IMR-90 (cell line): ENCODE measurements at regions not wholly inside any gene's neighbourhood (a gene's known extent, or its start where the extent isn't known, plus 50 kb on each side); places are given as distances from the start of the nearest gene placed in this dataset.

Source experiments
- ATAC-seq: fragments of 200-7000 bp; cut with Tn5 transposase; 2 replicates; pipeline ENCODE4 v1.9.1; 2020; ENCODE audit warnings: low read depth, mild to moderate bottlenecking, moderate library complexity
- BruUV-seq: library from RNA; stranded (reverse); fragments of 400-500 nt; replicated peaks from 2 replicates; lab custom pipeline; 2021; lab: Mats Ljungman, UMichigan
- CTCF ChIA-PET: fragments of 300-600 bp; formaldehyde crosslinking; extraction: SDS; loops from one replicate; lab custom pipeline; 2021; ENCODE audit warnings: antibody characterized with exemption; lab: Yijun Ruan, JAX
- POLR2A ChIA-PET: fragments of 300-600 bp; sonication (Branson Sonifier 250); formaldehyde crosslinking; loops from one replicate; lab custom pipeline; 2022; ENCODE audit warnings: antibody characterized with exemption; ENCODE audit not compliant: unreplicated experiment; lab: Charles Lee
- DNase-seq: peaks from one replicate; pipeline ENCODE4 v3.0.0; 2013
- H2AFZ ChIP-seq: replicated peaks from 2 replicates; pipeline ENCODE3; 2013; ENCODE audit warnings: low read length, mild to moderate bottlenecking; ENCODE audit not compliant: poor library complexity
- H2AK5ac ChIP-seq: 2 replicates; pipeline ENCODE4 v1.6.1; 2013; ENCODE audit warnings: low read depth, low read length, inconsistent platforms
- H2AK9ac ChIP-seq: replicated peaks from 2 replicates; pipeline ENCODE3; 2013; ENCODE audit warnings: mild to moderate bottlenecking, low read depth, low read length, moderate library complexity; ENCODE audit not compliant: poor library complexity
- H2BK120ac ChIP-seq: 2 replicates; pipeline ENCODE4 v1.6.1; 2013; ENCODE audit warnings: low read depth, low read length, inconsistent platforms
- H2BK15ac ChIP-seq: 3 replicates; pipeline ENCODE4 v1.6.1; 2013; ENCODE audit warnings: low read depth, low read length, inconsistent platforms
- H2BK20ac ChIP-seq: 2 replicates; pipeline ENCODE4 v1.6.1; 2013; ENCODE audit warnings: low read depth, mild to moderate bottlenecking, inconsistent platforms, low read length, moderate library complexity
- H2BK5ac ChIP-seq: 2 replicates; pipeline ENCODE4 v1.6.1; 2013; ENCODE audit warnings: mild to moderate bottlenecking, low read depth, low read length, inconsistent platforms; ENCODE audit not compliant: poor library complexity, severe bottlenecking
- H3K14ac ChIP-seq: replicated peaks from 2 replicates; pipeline ENCODE4 v1.6.1; 2013; ENCODE audit warnings: low read depth, low read length, inconsistent platforms
- H3K18ac ChIP-seq: 2 replicates; pipeline ENCODE4 v1.6.1; 2013; ENCODE audit warnings: low read depth, low read length, control low read depth
- H3K23ac ChIP-seq: 2 replicates; pipeline ENCODE4 v1.6.1; 2013; ENCODE audit warnings: low read depth, low read length, inconsistent platforms
- H3K27ac ChIP-seq: 2 replicates; pipeline ENCODE4 v1.5.1; 2013; ENCODE audit warnings: mild to moderate bottlenecking, control low read depth, low read length; ENCODE audit not compliant: insufficient read depth
- H3K27me3 ChIP-seq: 2 replicates; pipeline ENCODE4 v1.6.1; 2013; ENCODE audit warnings: low read length; ENCODE audit not compliant: control insufficient read depth, insufficient read depth
- H3K36me3 ChIP-seq: 2 replicates; pipeline ENCODE4 v1.6.1; 2013; ENCODE audit warnings: low read length, mixed read lengths; ENCODE audit not compliant: control insufficient read depth, insufficient read depth
- H3K4ac ChIP-seq: 2 replicates; pipeline ENCODE4 v1.6.1; 2013; ENCODE audit warnings: low read depth, low read length, inconsistent platforms
- H3K4me1 ChIP-seq: 2 replicates; pipeline ENCODE4 v1.6.1; 2013; ENCODE audit warnings: low read length, mixed read lengths; ENCODE audit not compliant: control insufficient read depth, insufficient read depth
- H3K4me2 ChIP-seq: 2 replicates; pipeline ENCODE4 v1.6.1; 2013; ENCODE audit warnings: low read depth, mild to moderate bottlenecking, control low read depth, low read length, moderate library complexity
- H3K4me3 ChIP-seq: 2 replicates; pipeline ENCODE4 v1.5.1; 2013; ENCODE audit warnings: low read depth, mild to moderate bottlenecking, control low read depth, low read length, moderate library complexity; ENCODE audit not compliant: insufficient read depth
- H3K56ac ChIP-seq: 2 replicates; pipeline ENCODE4 v1.6.1; 2013; ENCODE audit warnings: low read length, inconsistent platforms; ENCODE audit not compliant: insufficient read depth; ENCODE audit errors: extremely low read depth
- H3K79me1 ChIP-seq, 2 experiments: 2 replicates each; pipeline ENCODE4 v1.6.1; 2013; ENCODE audit warnings: low read length in 2 of 2, inconsistent platforms in 1 of 2, low read depth in 1 of 2
- H3K9ac ChIP-seq: 2 replicates; pipeline ENCODE4 v1.6.1; 2013; ENCODE audit warnings: low read depth, low read length, control low read depth
- H3K9me1 ChIP-seq: 2 replicates; pipeline ENCODE4 v1.6.1; 2013; ENCODE audit warnings: low read length, inconsistent platforms; ENCODE audit not compliant: insufficient read depth
- H3K9me3 ChIP-seq: 2 replicates; pipeline ENCODE4 v1.6.1; 2013; ENCODE audit warnings: low read length; ENCODE audit not compliant: control insufficient read depth, insufficient read depth
- H4K20me1 ChIP-seq: 2 replicates; pipeline ENCODE4 v1.6.1; 2013; ENCODE audit warnings: low read length, inconsistent platforms; ENCODE audit not compliant: insufficient read depth
- H4K5ac ChIP-seq: 2 replicates; pipeline ENCODE4 v1.6.1; 2013; ENCODE audit warnings: mild to moderate bottlenecking, low read depth, low read length, control low read depth
- H4K8ac ChIP-seq, 2 experiments: 2 replicates each; pipeline ENCODE4 v1.6.1; 2013; ENCODE audit warnings: low read depth in 2 of 2, low read length in 2 of 2, control low read depth in 1 of 2, inconsistent platforms in 1 of 2
- H4K91ac ChIP-seq: 2 replicates; pipeline ENCODE4 v1.6.1; 2013; ENCODE audit warnings: low read depth, low read length, inconsistent platforms; ENCODE audit not compliant: insufficient read depth
- CEBPB ChIP-seq: IDR thresholded peaks from 2 replicates; pipeline ENCODE4 v1.6.1; 2012; ENCODE audit warnings: low read depth, low read length, improper control_type of control experiment
- FOS ChIP-seq: fragments of 150-350 bp; IDR thresholded peaks from 2 replicates; pipeline ENCODE4 v1.6.1; 2016; ENCODE audit warnings: low read depth, low read length
- WGBS, 2 experiments: methylation state at CpG; one replicate each; pipeline versions ENCODE4 v1.1.5 to v1.1.7; 2013; ENCODE audit warnings: missing lambda C conversion rate in 2 of 2; ENCODE audit not compliant: insufficient read length in 1 of 2; ENCODE audit errors: extremely low coverage in 2 of 2; 5-methylcytosine and 5-hydroxymethylcytosine counted together
- dilution Hi-C: fragments of 300-500 bp; cut with HindIII; formaldehyde crosslinking; loops from one replicate; pipeline ENCODE4 v1.14.3; 2018; ENCODE audit warnings: low sequenced_read_pairs; ENCODE audit not compliant: unreplicated experiment
- in situ Hi-C: fragments of 300-500 bp; cut with MboI; formaldehyde crosslinking; loops from 3 replicates; pipeline ENCODE4 v1.14.3; 2019; ENCODE audit warnings: low sequenced_read_pairs, inconsistent platforms, mixed read lengths
- intact Hi-C: fragments of 100-400 bp; cut with micrococcal nuclease; formaldehyde crosslinking; loops from 2 replicates; pipeline ENCODE4 v1.10.0; 2022

DNA sequence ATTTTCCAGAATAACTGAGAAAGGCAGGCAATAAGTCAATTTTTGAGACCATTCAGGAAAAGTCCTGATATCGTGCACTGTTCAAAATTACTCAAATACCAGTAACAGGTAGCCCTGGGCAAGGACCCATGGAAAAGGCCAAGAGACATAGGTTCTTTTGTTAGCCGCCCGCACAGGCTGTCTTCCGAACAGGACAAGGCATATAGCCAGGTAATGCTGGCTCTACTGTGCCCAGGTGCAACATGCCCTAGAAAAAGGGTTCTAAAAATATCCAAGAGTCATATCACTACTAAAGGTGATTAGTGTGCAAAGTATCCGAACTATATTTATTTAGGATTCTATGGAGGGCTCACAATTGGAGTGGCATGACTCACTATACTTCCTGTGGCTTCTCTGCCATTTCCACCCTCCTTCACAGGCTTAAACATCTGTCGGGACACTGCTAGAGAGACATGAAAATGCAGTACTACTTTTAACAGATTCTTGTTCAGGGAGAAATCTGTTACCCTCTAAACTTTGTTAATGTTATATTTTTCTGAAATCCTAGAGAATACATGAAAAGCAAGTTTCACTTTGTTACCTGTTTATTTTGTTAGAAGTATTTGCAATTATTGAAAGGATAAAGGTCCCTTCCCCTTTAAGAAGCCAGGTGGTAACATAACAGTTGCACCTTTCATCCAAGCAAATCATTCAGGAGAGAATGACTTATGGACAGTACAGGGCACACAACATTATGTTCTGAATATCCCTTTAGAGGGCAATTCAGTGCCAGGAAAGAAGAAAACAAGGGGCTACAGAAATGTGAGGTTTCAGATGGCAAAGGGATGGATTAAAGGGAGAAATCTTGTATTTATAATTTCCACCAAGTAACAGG is 293.3 kb upstream of the THBS1 start:
- Histone ChIP-seq H2AK9ac (no peak overlapping the region), H3K27me3 (no peaks in the 10 kb centered on the region), H3K14ac (peak overlapping the region; percentile 91), H3K18ac (peak overlapping the region; percentile 96), H3K9ac (peak overlapping the region; percentile 44; the same call in 1 of the 2 replicates), H3K4ac (peak overlapping the region; percentile 96; the same call in 1 of the 2 replicates), H3K23ac (peak overlapping the region; percentile 81; the same call in 1 of the 2 replicates), H3K56ac (peak overlapping the region; percentile 73), H2AK5ac (peak overlapping the region; percentile 98), H3K4me2 (peak overlapping the region; percentile 50), H3K4me3 (no peak overlapping the region), H3K4me1 (peaks cover 31% of the 10 kb centered on the region), H2BK120ac (peak overlapping the region; percentile 95), H4K8ac (peak overlapping the region; percentile 38 to 93; a peak in 3 of 4 replicates), H3K36me3 (no peaks in the 10 kb centered on the region), H2BK15ac (peak overlapping the region; percentile 94; the same call in 2 of the 3 replicates), H4K5ac (peak overlapping the region; percentile 93), H3K9me1 (peaks cover 13% of the 10 kb centered on the region), H2AFZ (no peak overlapping the region), H3K9me3 (peaks cover 4% of the 10 kb centered on the region), H3K79me1 (no peaks in the 10 kb centered on the region), H2BK20ac (peak overlapping the region; percentile 100), H4K91ac (peak overlapping the region; percentile 90), H4K20me1 (no peaks in the 10 kb centered on the region), H3K27ac (peak overlapping the region; percentile 85), H2BK5ac (peak overlapping the region; percentile 94)
- TF ChIP-seq CEBPB (no peak), FOS (peak; percentile 37)
- ChIA-PET POLR2A (no interaction called here), CTCF (no interaction called here)
- DNase-seq (peak; percentile 73), ATAC-seq (peak; percentile 50)
- no TSS peak for BruUV-seq
- dilution Hi-C loops: no loop called here
- 100% methylated on average over 2 of the region's 6 CpGs; no CpG with 5 or more reads in 1 of the 2 experiments for WGBS, 2 experiments
- in situ Hi-C loops: no loop called here
- intact Hi-C loops: loop anchor here (5.0 kb wide), 2 partner anchors 185 to 295 kb away; partner anchors contain the start of gene THBS1
